ENCODE measurements at regions not wholly inside any gene's neighbourhood (a gene's known extent, or its start where the extent isn't known, plus 50 kb on each side); places are given as distances from the start of the nearest gene placed in this dataset.

DNA sequence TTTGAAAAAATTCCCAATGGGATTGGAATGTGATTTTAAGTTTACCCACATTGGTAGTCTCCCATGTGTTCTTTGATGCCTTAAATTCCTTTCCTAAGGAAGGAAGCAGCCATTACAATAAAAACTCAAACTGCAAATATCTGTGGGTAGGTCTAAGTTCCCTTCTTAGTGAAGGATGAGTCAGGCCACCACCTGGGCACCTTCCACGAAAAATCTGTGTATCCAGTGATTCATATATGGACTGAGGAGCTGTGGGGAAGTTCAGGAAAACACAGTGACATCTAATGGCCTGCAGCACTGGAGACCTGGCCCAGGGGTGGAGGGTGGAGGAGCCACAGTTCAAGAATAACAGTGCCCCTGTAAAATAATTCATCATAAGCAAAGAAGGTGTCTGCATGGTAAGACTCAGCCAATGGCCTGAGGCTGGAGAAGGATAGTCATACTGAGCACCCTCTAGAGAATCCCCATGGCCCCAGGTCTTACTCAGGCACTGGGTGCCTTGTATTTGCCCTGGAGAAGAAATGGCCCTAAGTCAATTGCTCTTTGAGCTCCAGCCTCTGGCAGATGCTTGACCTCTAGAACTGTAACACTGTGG lies 248.6 kb downstream of the SP3 start:
- H4K20me1 ChIP-seq (ENCODE audit: insufficient read depth, low read length): no peaks in the 10 kb centered on the region
- H3K4me1 ChIP-seq (ENCODE audit: insufficient read depth, low read length): no peaks in the 10 kb centered on the region
- FAIRE-seq: no peak
- in situ Hi-C loops (cut with HindIII; ENCODE audit: extremely low pct_ligation_motif_present, low pct_unique_long_range_greater_than_20kb): no loop called here
- CTCF ChIA-PET (ENCODE audit: low intra/inter-chr PET ratio, low total read pairs): no interaction called here
- H3K79me2 ChIP-seq (ENCODE audit: insufficient read depth, low read length): no peaks in the 10 kb centered on the region
- 5% methylated on average over 1 of the region's 1 CpG for WGBS (ENCODE audit: low lambda C conversion rate)
- no peak overlapping the region for H3K4me2 ChIP-seq (ENCODE audit: low read depth, low read length)
- TF ChIP-seq ZNF678 (CRISPR knock-in tag; IDR thresholded peaks at IDR 0.05): no peak
- no peak for TF ChIP-seq SIX4 (CRISPR knock-in tag; IDR thresholded peaks at IDR 0.05)
- TF ChIP-seq, protein P1, sequence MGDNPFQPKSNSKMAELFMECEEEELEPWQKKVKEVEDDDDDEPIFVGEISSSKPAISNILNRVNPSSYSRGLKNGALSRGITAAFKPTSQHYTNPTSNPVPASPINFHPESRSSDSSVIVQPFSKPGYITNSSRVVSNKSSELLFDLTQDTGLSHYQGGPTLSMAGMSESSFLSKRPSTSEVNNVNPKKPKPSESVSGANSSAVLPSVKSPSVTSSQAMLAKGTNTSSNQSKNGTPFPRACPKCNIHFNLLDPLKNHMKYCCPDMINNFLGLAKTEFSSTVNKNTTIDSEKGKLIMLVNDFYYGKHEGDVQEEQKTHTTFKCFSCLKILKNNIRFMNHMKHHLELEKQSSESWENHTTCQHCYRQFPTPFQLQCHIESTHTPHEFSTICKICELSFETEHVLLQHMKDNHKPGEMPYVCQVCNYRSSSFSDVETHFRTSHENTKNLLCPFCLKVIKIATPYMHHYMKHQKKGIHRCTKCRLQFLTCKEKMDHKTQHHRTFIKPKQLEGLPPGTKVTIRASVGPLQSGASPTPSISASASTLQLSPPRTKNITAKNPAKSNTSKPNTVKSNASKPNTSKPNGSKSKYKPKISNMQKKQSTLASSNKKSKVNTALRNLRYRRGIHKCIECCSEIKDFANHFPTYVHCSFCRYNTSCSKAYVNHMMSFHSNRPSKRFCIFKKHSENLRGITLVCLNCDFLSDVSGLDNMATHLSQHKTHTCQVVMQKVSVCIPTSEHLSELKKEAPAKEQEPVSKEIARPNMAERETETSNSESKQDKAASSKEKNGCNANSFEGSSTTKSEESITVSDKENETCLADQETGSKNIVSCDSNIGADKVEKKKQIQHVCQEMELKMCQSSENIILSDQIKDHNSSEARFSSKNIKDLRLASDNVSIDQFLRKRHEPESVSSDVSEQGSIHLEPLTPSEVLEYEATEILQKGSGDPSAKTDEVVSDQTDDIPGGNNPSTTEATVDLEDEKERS (CRISPR knock-in tag; IDR thresholded peaks at IDR 0.05): no peak
- no peak for TF ChIP-seq PHF21A (CRISPR knock-in tag; IDR thresholded peaks at IDR 0.05)
- no peak for TF ChIP-seq ISL2 (CRISPR knock-in tag; IDR thresholded peaks at IDR 0.05)
- TF ChIP-seq TARDBP (CRISPR knock-in tag; IDR thresholded peaks at IDR 0.05): no peak
- TF ChIP-seq GFI1 (CRISPR knock-in tag; IDR thresholded peaks at IDR 0.05; ENCODE audit: borderline replicate concordance): no peak
- no peak for TF ChIP-seq NCOR1 (IDR thresholded peaks at IDR 0.05; ENCODE audit: borderline replicate concordance, low read length)
- no peak for TF ChIP-seq POGZ (CRISPR knock-in tag; IDR thresholded peaks at IDR 0.05)
- no peak for TF ChIP-seq MAFF (IDR thresholded peaks at IDR 0.05; ENCODE audit: low read depth, low read length)
- TF ChIP-seq ESRRA (CRISPR knock-in tag; IDR thresholded peaks at IDR 0.05; ENCODE audit: low read depth): no peak
- no peak for TF ChIP-seq SP1 (IDR thresholded peaks at IDR 0.05)
- no peak for TF ChIP-seq SP1 (CRISPR knock-in tag; IDR thresholded peaks at IDR 0.05)
- TF ChIP-seq ZMYM2 (CRISPR knock-in tag; IDR thresholded peaks at IDR 0.05): no peak
- TF ChIP-seq, protein P2, sequence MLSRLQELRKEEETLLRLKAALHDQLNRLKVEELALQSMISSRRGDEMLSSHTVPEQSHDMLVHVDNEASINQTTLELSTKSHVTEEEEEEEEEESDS (CRISPR knock-in tag; IDR thresholded peaks at IDR 0.05; ENCODE audit: borderline replicate concordance): no peak
- no peak for TF ChIP-seq ZNF430 (CRISPR knock-in tag; IDR thresholded peaks at IDR 0.05)
- no peak for TF ChIP-seq WIZ (CRISPR knock-in tag; IDR thresholded peaks at IDR 0.05)
- TF ChIP-seq KDM5A (IDR thresholded peaks at IDR 0.05; ENCODE audit: borderline replicate concordance, low read length): no peak
- H3K27ac ChIP-seq (ENCODE audit: extremely low read length, insufficient read depth, low read length): no peak overlapping the region
- peaks cover 0 to 5% of the 10 kb centered on the region in 2 experiments; a peak in 1 of 5 replicates for H3K27me3 ChIP-seq (ENCODE audit: control insufficient read depth in 1 of 2, insufficient read depth in 2 of 2, low read length in 2 of 2)
- H2AFZ ChIP-seq (ENCODE audit: low read length): no peak overlapping the region
- H3K9ac ChIP-seq (ENCODE audit: insufficient read depth, low read depth, low read length): no peak overlapping the region
- intact Hi-C loops (cut with micrococcal nuclease; ENCODE audit: unreplicated experiment): no loop called here
- POLR2A ChIA-PET: no interaction called here
- no peaks in the 10 kb centered on the region for H3K9me3 ChIP-seq (ENCODE audit: low read length)
- H3K4me3 ChIP-seq (replicated peaks in 1 of 3; ENCODE audit: insufficient read depth in 1 of 3, low read depth in 2 of 3, low read length in 3 of 3): no peak overlapping the region
- H3K36me3 ChIP-seq (replicated peaks in 1 of 2; ENCODE audit: control insufficient read depth in 1 of 2, insufficient read depth in 2 of 2, low read length in 2 of 2): no peaks in the 10 kb centered on the region
- BruUV-seq (replicated peaks): no TSS peak
- no peak for ATAC-seq
- no peak for DNase-seq (ENCODE audit: low spot score)

All from HepG2 (cell line).